GM12878 (cell line): ENCODE measurements at regions not wholly inside any gene's neighbourhood (a gene's known extent, or its start where the extent isn't known, plus 50 kb on each side); places are given as distances from the start of the nearest gene placed in this dataset.

Experiments
- ATAC-seq: fragments of 200-7000 bp; cut with Tn5 transposase; 3 replicates; pipeline ENCODE4 v1.9.1; 2020; ENCODE audit warnings: mild to moderate bottlenecking, moderate library complexity
- BruUV-seq: library from RNA; stranded (reverse); fragments of 400-500 nt; replicated peaks from 2 replicates; lab custom pipeline; 2021; lab: Mats Ljungman, UMichigan
- CTCF ChIA-PET: fragments of 300-600 bp; sonication (Branson Sonifier 250); formaldehyde crosslinking; extraction: SDS; loops from one replicate; lab custom pipeline; 2021; ENCODE audit warnings: inconsistent platforms; lab: Yijun Ruan, JAX
- POLR2A ChIA-PET: fragments of 350-600 bp; formaldehyde crosslinking; extraction: SDS; loops from one replicate; lab custom pipeline; 2021; ENCODE audit warnings: inconsistent platforms; lab: Charles Lee
- RAD21 ChIA-PET: fragments of 300-600 bp; sonication (Branson Sonifier 250); formaldehyde crosslinking; loops from one replicate; lab custom pipeline; 2023; ENCODE audit warnings: antibody characterized with exemption; ENCODE audit not compliant: unreplicated experiment; lab: Charles Lee
- SMC1A ChIA-PET: fragments of 300-600 bp; sonication (Branson Sonifier 250); formaldehyde crosslinking; loops from one replicate; lab custom pipeline; 2023; ENCODE audit not compliant: unreplicated experiment, uncharacterized antibody; lab: Charles Lee
- DNase-seq: peaks from one replicate; pipeline ENCODE4 v3.0.0-alpha.2; 2011; ENCODE audit warnings: low read depth, low spot score
- FAIRE-seq: peaks from 3 replicates; lab custom pipeline; 2011; peaks lifted over from hg19 to GRCh38; lab: Jason Lieb, UNC
- H2AFZ ChIP-seq: 2 replicates; pipeline ENCODE4 v1.6.0; 2011; ENCODE audit warnings: low read depth, low read length, control low read depth; ENCODE audit not compliant: control insufficient read depth
- H3K27ac ChIP-seq: 2 replicates; pipeline ENCODE4 v1.5.1; 2011; ENCODE audit warnings: control low read depth; ENCODE audit not compliant: control insufficient read depth, insufficient read depth
- H3K27me3 ChIP-seq, 2 experiments: replicated peaks in 1 of 2; 2 replicates each; pipeline versions ENCODE4 v1.6.0 to v1.6.1; 2011; ENCODE audit warnings: low read length in 1 of 2; ENCODE audit not compliant: control insufficient read depth in 2 of 2, insufficient read depth in 2 of 2
- H3K36me3 ChIP-seq, 2 experiments: 2 replicates each; pipeline ENCODE4 v1.5.1; 2011; ENCODE audit warnings: low read length in 1 of 2; ENCODE audit not compliant: control insufficient read depth in 2 of 2, insufficient read depth in 2 of 2
- H3K4me1 ChIP-seq: 2 replicates; pipeline ENCODE4 v1.6.1; 2011; ENCODE audit warnings: mild to moderate bottlenecking, low read length, moderate library complexity, mixed read lengths; ENCODE audit not compliant: control insufficient read depth, insufficient read depth
- H3K4me2 ChIP-seq: 2 replicates; pipeline ENCODE4 v1.6.0; 2011; ENCODE audit warnings: control low read depth; ENCODE audit not compliant: control insufficient read depth, insufficient read depth
- H3K4me3 ChIP-seq: fragments of 200-600 bp; sonication (generic); 2 replicates; pipeline ENCODE4 v1.5.1; 2016
- H3K79me2 ChIP-seq: 2 replicates; pipeline ENCODE4 v1.6.0; 2011; ENCODE audit warnings: low read length; ENCODE audit not compliant: control insufficient read depth, insufficient read depth
- H3K9ac ChIP-seq: 2 replicates; pipeline ENCODE4 v1.8.0; 2011; ENCODE audit warnings: low read length, control low read depth, mixed read lengths; ENCODE audit not compliant: control insufficient read depth, insufficient read depth
- H3K9me3 ChIP-seq: replicated peaks from 3 replicates; pipeline ENCODE4 v1.5.1; 2011; ENCODE audit warnings: mild to moderate bottlenecking, low read length; ENCODE audit not compliant: control insufficient read depth, insufficient read depth
- H4K20me1 ChIP-seq: 2 replicates; pipeline ENCODE4 v1.6.0; 2011; ENCODE audit not compliant: control insufficient read depth, insufficient read depth
- BACH1 ChIP-seq: fragments of 450-650 bp; IDR thresholded peaks from 2 replicates; pipeline ENCODE4 v1.6.1; 2017; ENCODE audit warnings: mild to moderate bottlenecking, borderline replicate concordance
- CBFB ChIP-seq: IDR thresholded peaks from 2 replicates; pipeline ENCODE4 v1.6.1; 2016; ENCODE audit warnings: antibody characterized with exemption, low read depth
- CBX5 ChIP-seq: sonication (generic); IDR thresholded peaks from 2 replicates; pipeline ENCODE4 v1.6.1; 2016; ENCODE audit warnings: low read depth, moderate library complexity, mild to moderate bottlenecking, inconsistent platforms
- EED ChIP-seq: sonication (generic); IDR thresholded peaks from 2 replicates; pipeline ENCODE4 v1.6.1; 2016; ENCODE audit warnings: antibody characterized with exemption, low read depth
- EP300 ChIP-seq, 2 experiments: fragments of 150-350 bp in 1 of 2; IDR thresholded peaks; 2 replicates each; pipeline ENCODE4 v1.6.1; 2011 to 2012; ENCODE audit warnings: low read depth in 2 of 2, low read length in 2 of 2, borderline replicate concordance in 1 of 2, improper control_type of control experiment in 1 of 2, inconsistent platforms in 1 of 2; ENCODE audit not compliant: control insufficient read depth in 1 of 2
- GABPA ChIP-seq: IDR thresholded peaks from 2 replicates; pipeline ENCODE4 v1.6.1; 2014; ENCODE audit warnings: antibody characterized with exemption, low read depth, mild to moderate bottlenecking, inconsistent platforms
- HDAC2 ChIP-seq: fragments of 200-600 bp; sonication (generic); IDR thresholded peaks from 2 replicates; pipeline ENCODE4 v1.6.1; 2017
- HDAC6 ChIP-seq: fragments of 200-600 bp; sonication (generic); IDR thresholded peaks from one replicate; pipeline ENCODE4 v1.8.0; 2017; ENCODE audit warnings: antibody characterized with exemption; ENCODE audit not compliant: unreplicated experiment
- KAT2A ChIP-seq: conservative IDR thresholded peaks from 2 replicates; pipeline ENCODE4 v1.6.1; 2011; ENCODE audit warnings: low read depth, low read length; ENCODE audit not compliant: control insufficient read depth
- NR2F1 ChIP-seq: fragments of 450-650 bp; conservative IDR thresholded peaks from 2 replicates; pipeline ENCODE4 v1.6.1; 2017; ENCODE audit warnings: mild to moderate bottlenecking
- POLR2AphosphoS5 ChIP-seq: IDR thresholded peaks from 2 replicates; pipeline ENCODE4 v1.6.1; 2011; ENCODE audit warnings: mild to moderate bottlenecking, low read length, inconsistent platforms
- SMC3 ChIP-seq: IDR thresholded peaks from 2 replicates; pipeline ENCODE4 v1.6.1; 2011; ENCODE audit warnings: low read length, improper control_type of control experiment, borderline replicate concordance
- ZNF384 ChIP-seq: IDR thresholded peaks from 2 replicates; pipeline ENCODE4 v1.6.1; 2012; ENCODE audit warnings: low read depth, mild to moderate bottlenecking, low read length, improper control_type of control experiment, borderline replicate concordance
- WGBS: methylation state at CpG from one replicate; pipeline ENCODE4 v1.1.6; 2016; ENCODE audit warnings: low lambda C conversion rate; ENCODE audit not compliant: insufficient replicate concordance, insufficient coverage; ENCODE audit errors: missing lambda C conversion rate; 5-methylcytosine and 5-hydroxymethylcytosine counted together
- in situ Hi-C: fragments of 300-500 bp; cut with MboI; formaldehyde crosslinking; loops from 9 replicates; pipeline ENCODE4 v1.14.3; 2018; ENCODE audit warnings: mixed read lengths
- intact Hi-C: fragments of 100-400 bp; cut with micrococcal nuclease; formaldehyde crosslinking; loops from one replicate; pipeline ENCODE4 v1.14.2; 2022; ENCODE audit not compliant: unreplicated experiment

GRCh38 chr5:171612749-171613148 is 172.9 kb upstream of the SMIM23 start:
- TF ChIP-seq SMC3 (no peak), EED (no peak), EP300 (IDR thresholded peaks at IDR 0.05; ENCODE audit: borderline replicate concordance in 1 of 2, control insufficient read depth in 1 of 2, low read depth in 2 of 2, low read length in 2 of 2) (no peak), BACH1 (no peak), CBX5 (no peak), CBFB (no peak), POLR2AphosphoS5 (no peak)
- TF ChIP-seq, all 136 proteins: peak for 0
- ChIA-PET CTCF (no interaction called here), POLR2A (no interaction called here), RAD21 (no interaction called here), SMC1A (no interaction called here)
- Histone ChIP-seq H3K79me2 (no peaks in the 10 kb centered on the region), H2AFZ (no peak overlapping the region), H3K4me3 (no peak overlapping the region), H3K9me3 (no peaks in the 10 kb centered on the region; the same call in 2 of the 3 replicates), H3K27ac (no peak overlapping the region), H3K4me2 (no peak overlapping the region), H3K9ac (no peak overlapping the region), H3K36me3 (no peaks in the 10 kb centered on the region), H3K4me1 (no peaks in the 10 kb centered on the region), H4K20me1 (no peaks in the 10 kb centered on the region), H3K27me3 (peaks cover 0 to 3% of the 10 kb centered on the region in 2 experiments; a peak in 2 of 4 replicates)
- intact Hi-C loops, result no loop called here
- FAIRE-seq, result no peak
- 16% methylated on average over 4 of the region's 5 CpGs for WGBS
- no TSS peak for BruUV-seq
- DNase-seq, result no peak
- in situ Hi-C loops, result no loop called here
- no peak for ATAC-seq

DNA sequence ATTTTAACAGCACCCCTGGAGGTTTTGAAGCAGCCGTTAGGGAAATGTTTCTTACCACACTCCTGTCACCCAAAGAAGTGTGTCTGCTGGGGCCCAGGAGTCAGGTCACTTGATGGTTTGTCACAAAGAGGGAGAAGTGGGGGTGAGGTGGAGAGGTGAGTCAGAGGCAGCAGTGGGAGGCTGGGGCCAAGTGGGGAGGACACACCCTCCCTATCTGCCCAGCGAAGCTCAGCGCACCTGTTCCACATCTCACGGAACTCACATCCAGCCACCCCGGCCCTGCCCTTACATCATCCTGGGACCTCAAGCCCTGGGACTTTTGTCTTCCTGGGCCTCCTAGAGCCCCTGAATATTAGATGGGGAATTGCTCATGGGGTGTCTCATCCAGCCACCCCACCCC is 171.1 kb upstream of the SMIM23 start:
- DNase-seq, result no peak
- Histone ChIP-seq H3K4me2 (no peak overlapping the region), H3K79me2 (no peaks in the 10 kb centered on the region), H3K9ac (no peak overlapping the region), H3K27ac (no peak overlapping the region), H3K36me3 (no peaks in the 10 kb centered on the region), H3K27me3 (peaks cover 0 to 3% of the 10 kb centered on the region in 2 experiments; a peak in 2 of 4 replicates), H4K20me1 (no peaks in the 10 kb centered on the region), H3K4me3 (no peak overlapping the region), H3K4me1 (no peaks in the 10 kb centered on the region), H3K9me3 (no peaks in the 10 kb centered on the region), H2AFZ (no peak overlapping the region)
- no peak for FAIRE-seq
- POLR2A ChIA-PET, result no interaction called here
- CTCF ChIA-PET, result no interaction called here
- SMC1A ChIA-PET, result no interaction called here
- WGBS, result 48% methylated on average over 5 of the region's 5 CpGs
- BruUV-seq, result no TSS peak
- in situ Hi-C loops (no loop called here), intact Hi-C loops (no loop called here)
- RAD21 ChIA-PET, result no interaction called here
- ATAC-seq, result no peak
- TF ChIP-seq HDAC6, result no peak
- TF ChIP-seq ZNF384, result no peak
- TF ChIP-seq KAT2A, result no peak
- TF ChIP-seq NR2F1, result no peak
- TF ChIP-seq HDAC2, result no peak
- TF ChIP-seq GABPA, result no peak
- no peak for TF ChIP-seq CBFB
